ENCODE measurements at regions not wholly inside any gene's neighbourhood (a gene's known extent, or its start where the extent isn't known, plus 50 kb on each side); places are given as distances from the start of the nearest gene placed in this dataset.

- intact Hi-C loops (cut with DNase I; ENCODE audit: low total_unique reads) (no loop called here), in situ Hi-C loops (cut with MboI; ENCODE audit: low pct_ligation_motif_present in 1 of 4, low pct_unique_long_range_greater_than_20kb in 1 of 4, low sequenced_read_pairs in 3 of 4) (no loop called here)
- DNase-seq = no peak
- 60 to 68% methylated on average over 2 of the region's 2 CpGs for WGBS, 2 donors (ENCODE audit: low coverage in 1 of 2)
- H3K9me3 ChIP-seq = no peaks in the 10 kb centered on the region
- H3K27me3 ChIP-seq = no peaks in the 10 kb centered on the region
- TF ChIP-seq POLR2A (IDR thresholded peaks at IDR 0.05) (no peak), EP300 (IDR thresholded peaks at IDR 0.05; ENCODE audit: low read depth) (no peak), CTCF (IDR thresholded peaks at IDR 0.05) (no peak)
- no peaks in the 10 kb centered on the region for H3K4me1 ChIP-seq
- no peak overlapping the region for H3K27ac ChIP-seq
- H3K36me3 ChIP-seq = no peaks in the 10 kb centered on the region
- no peak overlapping the region for H3K4me3 ChIP-seq
Measured at GRCh38 chr18:68409576-68409975, 305.3 kb downstream of the TMX3 start.

DNA sequence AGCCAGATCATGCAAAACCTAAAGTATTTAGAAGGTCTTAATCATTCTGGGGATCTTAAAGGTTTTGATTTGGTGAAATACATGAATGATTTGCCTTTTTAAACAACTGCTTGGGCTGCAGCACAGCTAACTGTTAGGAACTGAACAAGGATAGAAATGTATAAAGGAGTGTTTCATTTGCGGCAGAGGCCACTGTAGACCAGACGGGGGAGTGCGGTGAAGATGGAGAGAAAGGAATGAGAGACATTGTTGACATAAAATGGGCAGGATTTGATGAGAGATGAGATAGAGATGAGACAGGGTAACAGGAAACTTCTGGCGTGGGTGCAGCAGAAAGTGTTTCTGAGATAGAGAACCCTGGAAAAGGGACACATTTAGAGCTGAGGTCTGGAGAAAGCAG is 308.1 kb downstream of the TMX3 start:
- DNase-seq = no peak
- Histone ChIP-seq H3K27me3 (no peaks in the 10 kb centered on the region), H3K4me3 (no peak overlapping the region), H3K36me3 (no peaks in the 10 kb centered on the region), H3K4me1 (no peaks in the 10 kb centered on the region), H3K27ac (no peak overlapping the region), H3K9me3 (no peaks in the 10 kb centered on the region)
- in situ Hi-C loops (cut with MboI; ENCODE audit: low pct_ligation_motif_present in 1 of 4, low pct_unique_long_range_greater_than_20kb in 1 of 4, low sequenced_read_pairs in 3 of 4) = no loop called here
- intact Hi-C loops (cut with DNase I; ENCODE audit: low total_unique reads) = no loop called here
- TF ChIP-seq POLR2AphosphoS5 (IDR thresholded peaks at IDR 0.05) (no peak), EP300 (IDR thresholded peaks at IDR 0.05; ENCODE audit: low read depth) (no peak), CTCF (IDR thresholded peaks at IDR 0.05) (no peak), POLR2A (IDR thresholded peaks at IDR 0.05) (no peak)
- whole genome bisulfite sequencing, 2 donors (ENCODE audit: low coverage in 1 of 2) = 69 to 87% methylated on average over 4 of the region's 4 CpGs

- intact Hi-C loops (cut with DNase I; ENCODE audit: low total_unique reads) (no loop called here), in situ Hi-C loops (cut with MboI; ENCODE audit: low pct_ligation_motif_present in 1 of 4, low pct_unique_long_range_greater_than_20kb in 1 of 4, low sequenced_read_pairs in 3 of 4) (no loop called here)
- H3K36me3 ChIP-seq = no peaks in the 10 kb centered on the region
- TF ChIP-seq POLR2A (IDR thresholded peaks at IDR 0.05) (no peak), POLR2AphosphoS5 (IDR thresholded peaks at IDR 0.05) (no peak), EP300 (IDR thresholded peaks at IDR 0.05; ENCODE audit: low read depth) (no peak), CTCF (IDR thresholded peaks at IDR 0.05) (no peak)
- no peaks in the 10 kb centered on the region for H3K4me1 ChIP-seq
- 55 to 64% methylated on average over 1 to 2 of the region's 2 CpGs for WGBS, 2 donors (ENCODE audit: low coverage in 1 of 2)
- H3K27ac ChIP-seq = no peak overlapping the region
- no peaks in the 10 kb centered on the region for H3K27me3 ChIP-seq
- no peaks in the 10 kb centered on the region for H3K9me3 ChIP-seq
- DNase-seq = no peak
- H3K4me3 ChIP-seq = no peak overlapping the region
Measured at GRCh38 chr18:68402784-68403183, 312.1 kb downstream of the TMX3 start.

GRCh38 chr18:68400889-68401288 is 314.0 kb downstream of the TMX3 start:
- H3K27me3 ChIP-seq = no peaks in the 10 kb centered on the region
- H3K27ac ChIP-seq = no peak overlapping the region
- H3K36me3 ChIP-seq = no peaks in the 10 kb centered on the region
- H3K4me3 ChIP-seq = no peak overlapping the region
- TF ChIP-seq EP300 (IDR thresholded peaks at IDR 0.05; ENCODE audit: low read depth) = no peak
- TF ChIP-seq POLR2AphosphoS5 (IDR thresholded peaks at IDR 0.05) = no peak
- TF ChIP-seq CTCF (IDR thresholded peaks at IDR 0.05) = no peak
- TF ChIP-seq POLR2A (IDR thresholded peaks at IDR 0.05) = no peak
- H3K4me1 ChIP-seq = no peaks in the 10 kb centered on the region
- in situ Hi-C loops (cut with MboI; ENCODE audit: low pct_ligation_motif_present in 1 of 4, low pct_unique_long_range_greater_than_20kb in 1 of 4, low sequenced_read_pairs in 3 of 4) = no loop called here
- DNase-seq = no peak
- no peaks in the 10 kb centered on the region for H3K9me3 ChIP-seq
- intact Hi-C loops (cut with DNase I; ENCODE audit: low total_unique reads) = no loop called here
- whole genome bisulfite sequencing, 2 donors (ENCODE audit: low coverage in 1 of 2) = 83 to 88% methylated on average over 3 of the region's 3 CpGs
